ENCODE measurements at regions not wholly inside any gene's neighbourhood (a gene's known extent, or its start where the extent isn't known, plus 50 kb on each side); places are given as distances from the start of the nearest gene placed in this dataset.

DNA sequence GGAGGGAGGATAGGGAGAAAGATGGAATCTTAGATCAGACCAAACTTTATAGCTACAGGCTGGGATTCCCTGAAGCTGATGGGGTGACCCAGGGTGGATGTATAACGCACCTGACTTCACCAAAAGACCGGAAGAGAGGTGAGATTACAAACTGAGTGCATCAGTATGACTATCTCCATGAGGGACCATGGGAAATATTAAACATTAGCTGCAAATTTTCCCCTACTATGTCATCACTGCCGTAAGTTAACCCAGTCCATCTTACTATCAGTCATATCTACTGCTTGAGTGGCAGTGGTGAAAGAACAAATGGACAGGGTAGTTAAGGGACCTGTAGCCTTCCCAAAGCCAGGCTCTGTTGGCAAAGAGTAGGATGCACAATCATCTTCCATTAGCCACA, 368.3 kb downstream of the EFNA5 start:
- ATAC-seq: no peak

GRCh38 chr5:107301999-107302398, 368.7 kb downstream of the EFNA5 start:
- DNase-seq (no peak), ATAC-seq (no peak)
- Mint-ChIP-seq H3K27ac (no peak overlapping the region), H3K9me3 (peaks cover 5 to 9% of the 10 kb centered on the region in 2 donors), H3K4me1 (no peaks in the 10 kb centered on the region), H3K4me3 (no peak overlapping the region), H3K27me3 (peaks cover 13% of the 10 kb centered on the region)

More for the DNA sequence above, 368.3 kb downstream of the EFNA5 start:
- Mint-ChIP-seq H3K27me3 (peaks cover 10% of the 10 kb centered on the region), H3K9me3 (peaks cover 5 to 7% of the 10 kb centered on the region in 2 donors), H3K4me1 (no peaks in the 10 kb centered on the region), H3K4me3 (no peak overlapping the region), H3K27ac (no peak overlapping the region)
- DNase-seq: no peak

- Mint-ChIP-seq H3K4me3 (no peak overlapping the region), H3K27ac (no peak overlapping the region), H3K27me3 (peaks cover 19% of the 10 kb centered on the region), H3K9me3 (peaks cover 0 to 9% of the 10 kb centered on the region in 2 donors), H3K4me1 (no peaks in the 10 kb centered on the region)
- ATAC-seq (no peak), DNase-seq (no peak)
Observed at GRCh38 chr5:107300721-107301327, 369.9 kb downstream of the EFNA5 start.

- DNase-seq (no peak), ATAC-seq (no peak)
- H3K27ac Mint-ChIP-seq: no peak overlapping the region
Observed at GRCh38 chr5:107296572-107296971, 374.2 kb downstream of the EFNA5 start.

DNA sequence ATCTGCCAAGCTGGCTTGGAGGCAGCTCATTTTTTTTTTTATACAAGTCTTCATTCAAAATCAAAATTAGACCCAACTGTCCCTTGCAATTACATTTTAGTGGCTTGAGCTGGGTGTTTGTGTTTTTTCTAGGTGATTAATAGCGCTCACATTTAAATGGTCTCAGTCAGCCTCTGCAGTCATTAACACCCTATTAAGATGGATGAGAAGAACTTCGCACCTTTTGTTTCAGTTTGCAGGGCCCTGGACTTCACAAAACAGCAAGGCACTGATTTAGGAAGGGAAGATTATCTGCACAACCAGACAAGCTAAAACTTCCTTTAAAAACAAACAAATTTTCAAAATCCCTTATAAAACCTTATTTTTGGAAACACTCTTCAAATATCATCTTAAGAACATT, 374.8 kb downstream of the EFNA5 start:
- Mint-ChIP-seq H3K27ac (no peak overlapping the region), H3K4me1 (peaks cover 5% of the 10 kb centered on the region), H3K4me3 (no peak overlapping the region), H3K9me3 (peaks cover 0 to 15% of the 10 kb centered on the region in 2 donors), H3K27me3 (peaks cover 42% of the 10 kb centered on the region)
- ATAC-seq (no peak), DNase-seq (no peak)

More at GRCh38 chr5:107296572-107296971, 374.2 kb downstream of the EFNA5 start:
- Mint-ChIP-seq H3K4me3 (no peak overlapping the region), H3K4me1 (peaks cover 5% of the 10 kb centered on the region), H3K9me3 (peaks cover 0 to 14% of the 10 kb centered on the region in 2 donors), H3K27me3 (peaks cover 36% of the 10 kb centered on the region)

- ATAC-seq (no peak), DNase-seq (no peak)
- Mint-ChIP-seq H3K27me3 (peaks cover 42% of the 10 kb centered on the region), H3K4me1 (peaks cover 5% of the 10 kb centered on the region), H3K27ac (no peak overlapping the region), H3K4me3 (no peak overlapping the region), H3K9me3 (peaks cover 0 to 15% of the 10 kb centered on the region in 2 donors)
Observed at GRCh38 chr5:107294669-107295068, 376.1 kb downstream of the EFNA5 start.

DNA sequence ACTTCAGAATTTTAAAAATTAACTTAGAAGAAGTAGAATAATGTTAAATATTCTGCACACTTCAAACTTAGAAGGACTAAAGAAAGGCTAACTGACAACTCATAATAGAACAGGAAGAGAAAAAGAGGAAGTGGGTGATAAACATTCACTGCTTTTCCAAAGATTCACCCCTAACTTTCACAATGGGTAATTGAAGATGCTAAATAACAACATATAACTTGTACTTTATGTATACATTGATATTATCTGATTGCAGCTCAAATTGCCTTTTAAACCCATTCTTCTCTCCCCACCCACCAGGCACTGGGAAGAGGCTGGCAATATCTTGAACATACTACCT, 376.6 kb downstream of the EFNA5 start:
- H3K27ac Mint-ChIP-seq: no peak overlapping the region
- H3K27me3 Mint-ChIP-seq: peaks cover 42% of the 10 kb centered on the region
- no peak overlapping the region for H3K4me3 Mint-ChIP-seq
- peaks cover 0 to 15% of the 10 kb centered on the region in 2 donors for H3K9me3 Mint-ChIP-seq
- H3K4me1 Mint-ChIP-seq: peaks cover 10% of the 10 kb centered on the region
- no peak for DNase-seq
- ATAC-seq: no peak

DNA sequence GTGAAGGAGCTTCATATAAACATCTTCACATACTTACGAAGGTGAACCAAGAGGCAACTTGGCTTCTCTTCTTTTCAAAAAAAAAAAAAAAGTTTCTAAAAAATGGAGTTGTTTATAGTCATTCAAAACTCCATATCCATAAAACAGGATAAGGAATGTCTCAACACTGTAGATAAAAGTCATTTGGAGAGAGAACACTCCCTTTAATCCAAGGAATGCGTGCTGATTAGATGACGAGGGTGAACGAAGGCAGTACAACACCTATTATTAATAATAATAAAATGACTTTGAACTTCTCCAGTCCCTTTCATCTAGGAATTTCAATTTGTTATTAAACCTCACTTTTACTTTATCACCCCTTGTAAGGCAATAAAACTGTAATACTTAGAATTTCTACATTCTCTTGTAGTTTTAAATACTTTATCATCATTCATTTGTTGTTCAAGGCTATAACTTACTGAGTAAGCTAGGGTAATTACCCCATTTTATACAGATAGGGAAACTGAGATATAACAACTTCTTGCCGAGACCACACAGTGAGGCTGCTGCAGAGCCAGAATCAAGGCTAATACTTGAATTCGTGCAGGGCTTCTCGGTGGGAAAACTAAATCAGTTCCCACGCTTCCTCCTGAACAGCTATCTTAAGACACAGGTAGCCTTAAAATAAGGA, 377.1 kb downstream of the EFNA5 start:
- Mint-ChIP-seq H3K4me3 (no peak overlapping the region), H3K27ac (no peak overlapping the region), H3K9me3 (peaks cover 0 to 15% of the 10 kb centered on the region in 2 donors), H3K4me1 (peaks cover 14% of the 10 kb centered on the region), H3K27me3 (peaks cover 44% of the 10 kb centered on the region)
- no peak for ATAC-seq
- no peak for DNase-seq

DNA sequence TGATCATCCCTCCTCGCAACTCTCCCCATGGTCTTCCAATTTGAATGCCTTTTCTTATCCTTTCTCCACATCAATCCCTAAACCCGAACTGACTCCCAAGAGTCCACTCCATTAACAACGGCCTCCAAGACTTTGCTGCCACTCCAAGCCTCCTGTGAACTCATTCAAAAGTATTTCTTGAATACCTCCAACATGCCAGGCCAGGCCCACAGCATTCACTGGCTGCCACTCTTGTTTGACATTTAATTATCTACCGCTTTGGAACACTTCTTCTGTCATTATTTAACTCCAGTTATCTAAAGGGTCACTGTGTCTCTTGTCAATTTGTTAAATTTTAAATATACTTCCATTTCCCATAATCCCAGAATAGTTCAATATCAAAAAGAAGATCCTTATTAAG, 378.9 kb downstream of the EFNA5 start:
- Mint-ChIP-seq H3K9me3 (peaks cover 0 to 6% of the 10 kb centered on the region in 2 donors), H3K4me3 (no peak overlapping the region), H3K4me1 (peaks cover 14% of the 10 kb centered on the region), H3K27me3 (peaks cover 48% of the 10 kb centered on the region), H3K27ac (no peak overlapping the region)
- no peak for ATAC-seq
- DNase-seq: no peak

DNA sequence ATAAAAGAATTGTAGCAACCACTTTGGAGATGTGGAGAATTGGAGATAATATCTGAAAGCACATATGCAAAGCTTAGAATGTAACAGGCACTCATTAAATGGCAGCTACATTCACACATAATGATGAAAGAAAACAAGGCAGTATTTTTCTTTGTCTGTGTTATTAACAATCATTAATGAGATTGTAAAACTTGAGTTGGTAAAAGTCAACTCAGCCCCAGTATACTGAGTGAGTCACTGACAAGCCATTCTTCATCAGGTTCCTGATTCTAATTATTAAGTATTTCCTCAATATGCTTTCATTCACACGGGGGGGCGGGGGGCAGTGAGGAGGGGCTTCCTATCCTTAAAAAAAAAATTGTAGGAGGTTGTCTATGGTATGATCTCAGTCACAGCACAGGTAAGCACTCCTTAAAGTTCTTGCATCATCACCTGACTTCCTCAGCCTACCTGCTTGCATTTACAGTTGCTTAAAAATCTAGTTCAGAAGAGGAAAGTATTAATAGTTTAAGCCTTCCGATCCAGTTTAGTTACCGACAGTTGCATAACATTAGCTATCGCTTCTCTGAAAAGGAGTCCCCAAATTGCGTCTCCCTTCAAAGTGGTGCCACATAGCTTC, 379.8 kb downstream of the EFNA5 start:
- Mint-ChIP-seq H3K4me3 (no peak overlapping the region), H3K27me3 (peaks cover 42% of the 10 kb centered on the region), H3K9me3 (peaks cover 0 to 6% of the 10 kb centered on the region in 2 donors), H3K27ac (no peak overlapping the region), H3K4me1 (peaks cover 14% of the 10 kb centered on the region)
- DNase-seq: no peak
- no peak for ATAC-seq

GRCh38 chr5:107289030-107289714, 381.6 kb downstream of the EFNA5 start:
- H3K4me3 Mint-ChIP-seq: no peak overlapping the region
- peaks cover 31% of the 10 kb centered on the region for H3K27me3 Mint-ChIP-seq
- peaks cover 10% of the 10 kb centered on the region for H3K4me1 Mint-ChIP-seq
- no peak overlapping the region for H3K27ac Mint-ChIP-seq
- ATAC-seq (peak; percentile 96), DNase-seq (peak in 1 of 2 donors; percentile 11)
- H3K9me3 Mint-ChIP-seq: peaks cover 0 to 6% of the 10 kb centered on the region in 2 donors

GRCh38 chr5:107286447-107287098, 384.2 kb downstream of the EFNA5 start:
- Mint-ChIP-seq H3K27ac (no peak overlapping the region), H3K27me3 (peaks cover 38% of the 10 kb centered on the region), H3K9me3 (peaks cover 0 to 1% of the 10 kb centered on the region in 2 donors), H3K4me3 (no peak overlapping the region), H3K4me1 (peaks cover 10% of the 10 kb centered on the region)
- ATAC-seq (no peak), DNase-seq (no peak)

DNA sequence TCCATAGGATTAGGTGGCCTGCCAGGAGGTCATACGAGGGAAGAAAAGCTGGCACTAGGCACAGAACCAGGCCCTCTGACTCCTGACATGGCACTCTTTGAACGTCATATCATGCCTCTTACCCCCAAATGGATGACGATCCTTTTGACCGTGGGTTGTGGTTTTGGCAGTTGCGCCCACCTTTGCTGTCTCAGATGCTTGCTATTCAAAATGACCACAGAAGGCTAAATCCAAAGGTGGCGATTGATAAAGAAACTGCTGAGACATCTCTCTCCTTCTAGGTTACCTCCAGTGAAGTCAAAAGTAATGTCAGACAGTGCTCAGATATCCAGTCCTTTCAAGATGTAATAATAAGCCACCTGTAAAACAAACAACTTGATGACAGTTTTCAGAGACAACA, 385.0 kb downstream of the EFNA5 start:
- Mint-ChIP-seq H3K27ac (no peak overlapping the region), H3K4me3 (no peak overlapping the region), H3K27me3 (peaks cover 32% of the 10 kb centered on the region), H3K9me3 (no peaks in the 10 kb centered on the region), H3K4me1 (peaks cover 10% of the 10 kb centered on the region)
- DNase-seq: peak in 1 of 2 donors; percentile 51
- ATAC-seq: peak; percentile 73

DNA sequence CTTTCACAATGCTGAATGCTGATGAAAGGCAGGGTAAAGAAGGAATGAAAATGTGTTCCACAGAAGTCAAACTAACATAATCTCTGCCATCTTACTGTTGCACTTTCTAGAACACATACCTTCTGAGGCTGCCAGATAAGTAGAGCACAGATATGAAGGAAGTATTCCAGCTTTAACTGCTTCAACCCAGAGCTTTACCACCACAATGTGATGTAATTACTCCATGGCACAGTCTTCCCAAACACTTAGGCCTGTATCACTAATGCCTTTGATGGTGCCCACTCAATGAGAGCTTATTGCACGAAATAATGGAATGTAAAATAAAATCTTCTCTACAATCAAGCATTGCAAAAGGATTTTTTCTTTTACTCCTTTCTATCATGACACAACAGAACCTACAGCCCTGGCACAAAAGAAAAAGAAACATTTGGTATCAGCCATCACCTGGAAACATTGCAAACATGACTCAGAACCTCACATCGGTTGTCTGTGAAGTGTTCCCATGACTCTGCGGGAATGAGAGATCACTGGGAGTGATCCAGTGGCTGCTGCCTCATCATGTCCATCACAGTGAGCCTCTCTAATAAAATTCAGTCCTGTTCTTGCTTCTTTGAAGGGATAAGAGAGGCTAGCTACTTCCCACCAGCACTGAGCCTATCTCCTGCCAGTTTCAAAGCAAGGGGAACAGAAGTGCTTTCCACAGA, 385.8 kb downstream of the EFNA5 start:
- peaks cover 32% of the 10 kb centered on the region for H3K27me3 Mint-ChIP-seq
- H3K4me1 Mint-ChIP-seq: peaks cover 10% of the 10 kb centered on the region
- H3K27ac Mint-ChIP-seq: no peak overlapping the region
- no peaks in the 10 kb centered on the region for H3K9me3 Mint-ChIP-seq
- DNase-seq (no peak), ATAC-seq (no peak)
- H3K4me3 Mint-ChIP-seq: no peak overlapping the region

DNA sequence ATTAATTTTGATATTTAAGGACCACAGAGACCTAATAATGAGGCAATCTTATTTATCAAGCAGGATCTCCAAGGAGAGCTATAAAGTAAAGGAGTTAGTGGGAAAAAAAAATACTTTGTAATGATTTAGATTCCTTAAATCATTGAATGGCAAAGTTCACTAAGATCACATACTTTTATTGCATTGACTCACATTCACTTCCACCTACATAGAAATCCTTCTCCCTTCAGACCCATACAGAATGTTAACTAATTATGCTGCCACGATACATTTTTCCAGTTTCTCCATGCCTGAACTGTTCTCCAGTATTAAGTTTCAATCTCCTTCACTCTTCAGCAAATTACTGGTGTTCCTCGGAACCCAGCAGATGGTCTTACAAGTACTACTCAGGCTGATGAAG, 388.7 kb downstream of the EFNA5 start:
- DNase-seq (no peak), ATAC-seq (no peak)
- Mint-ChIP-seq H3K4me3 (no peak overlapping the region), H3K4me1 (no peaks in the 10 kb centered on the region), H3K27me3 (peaks cover 14% of the 10 kb centered on the region), H3K27ac (no peak overlapping the region), H3K9me3 (no peaks in the 10 kb centered on the region)

Data from stimulated activated naive CD8-positive, alpha-beta T cell treated with anti-CD3 and anti-CD28 coated beads, Interleukin-15, amount 100 ng/mL, for 72 hours (primary cell).